GM21717 (cell line): ENCODE measurements at regions not wholly inside any gene's neighbourhood (a gene's known extent, or its start where the extent isn't known, plus 50 kb on each side); places are given as distances from the start of the nearest gene placed in this dataset.

Source experiments
- ATAC-seq: cut with Tn5 transposase; IDR thresholded peaks from one replicate; pipeline ENCODE4 v1.9.1; 2021; ENCODE audit warnings: mild to moderate bottlenecking, moderate library complexity; ENCODE audit not compliant: unreplicated experiment

GRCh38 chr3:150104564-150104963 is 133.9 kb upstream of the PFN2 start:
- no peak for ATAC-seq

GRCh38 chr3:150101016-150101415 is 130.3 kb upstream of the PFN2 start:
- ATAC-seq: no peak

- no peak for ATAC-seq
Observed at GRCh38 chr3:150098621-150099020, 127.9 kb upstream of the PFN2 start.

- no peak for ATAC-seq
Observed at GRCh38 chr3:150097588-150097890, 126.8 kb upstream of the PFN2 start.

- ATAC-seq: no peak
Observed at GRCh38 chr3:150096700-150097587, 126.2 kb upstream of the PFN2 start.

- ATAC-seq: no peak
Observed at GRCh38 chr3:150094150-150094933, 123.6 kb upstream of the PFN2 start.

GRCh38 chr3:150091626-150092025 is 120.9 kb upstream of the PFN2 start:
- no peak for ATAC-seq

GRCh38 chr3:150090877-150091276 is 120.2 kb upstream of the PFN2 start:
- ATAC-seq: no peak

- no peak for ATAC-seq
Observed at GRCh38 chr3:150090006-150090405, 119.3 kb upstream of the PFN2 start.

- ATAC-seq: no peak
Observed at GRCh38 chr3:150084128-150084527, 113.4 kb upstream of the PFN2 start.

- ATAC-seq: no peak
Observed at GRCh38 chr3:150083655-150084042, 113.0 kb upstream of the PFN2 start.

- no peak for ATAC-seq
Observed at GRCh38 chr3:150082898-150083654, 112.4 kb upstream of the PFN2 start.

- no peak for ATAC-seq
Observed at GRCh38 chr3:150081084-150081483, 110.4 kb upstream of the PFN2 start.

GRCh38 chr3:150080058-150080730 is 109.5 kb upstream of the PFN2 start:
- ATAC-seq: no peak

GRCh38 chr3:150079029-150079739 is 108.5 kb upstream of the PFN2 start:
- no peak for ATAC-seq

GRCh38 chr3:150077581-150078247 is 107.0 kb upstream of the PFN2 start:
- no peak for ATAC-seq

GRCh38 chr3:150077107-150077506 is 106.4 kb upstream of the PFN2 start:
- no peak for ATAC-seq

- no peak for ATAC-seq
Observed at GRCh38 chr3:150076443-150076842, 105.7 kb upstream of the PFN2 start.

GRCh38 chr3:150075417-150075865 is 104.7 kb upstream of the PFN2 start:
- no peak for ATAC-seq
